ENCODE measurements at regions not wholly inside any gene's neighbourhood (a gene's known extent, or its start where the extent isn't known, plus 50 kb on each side); places are given as distances from the start of the nearest gene placed in this dataset.
A peak's percentile ranks its signal among the peaks of the same experiment; 100 is the strongest.

GRCh38 chr6:90860822-90861601 lies 274.1 kb upstream of the MAP3K7 start:
- Mint-ChIP-seq H3K9me3 (ENCODE audit: unreplicated experiment) (no peaks in the 10 kb centered on the region), H3K4me3 (ENCODE audit: unreplicated experiment) (no peak overlapping the region), H3K4me1 (ENCODE audit: low read depth, unreplicated experiment) (no peaks in the 10 kb centered on the region), H3K27ac (ENCODE audit: unreplicated experiment) (no peak overlapping the region), H3K27me3 (ENCODE audit: unreplicated experiment) (peaks cover 2% of the 10 kb centered on the region), H3K36me3 (ENCODE audit: unreplicated experiment) (no peaks in the 10 kb centered on the region)
- DNase-seq, result no peak
- TF ChIP-seq, protein P1, sequence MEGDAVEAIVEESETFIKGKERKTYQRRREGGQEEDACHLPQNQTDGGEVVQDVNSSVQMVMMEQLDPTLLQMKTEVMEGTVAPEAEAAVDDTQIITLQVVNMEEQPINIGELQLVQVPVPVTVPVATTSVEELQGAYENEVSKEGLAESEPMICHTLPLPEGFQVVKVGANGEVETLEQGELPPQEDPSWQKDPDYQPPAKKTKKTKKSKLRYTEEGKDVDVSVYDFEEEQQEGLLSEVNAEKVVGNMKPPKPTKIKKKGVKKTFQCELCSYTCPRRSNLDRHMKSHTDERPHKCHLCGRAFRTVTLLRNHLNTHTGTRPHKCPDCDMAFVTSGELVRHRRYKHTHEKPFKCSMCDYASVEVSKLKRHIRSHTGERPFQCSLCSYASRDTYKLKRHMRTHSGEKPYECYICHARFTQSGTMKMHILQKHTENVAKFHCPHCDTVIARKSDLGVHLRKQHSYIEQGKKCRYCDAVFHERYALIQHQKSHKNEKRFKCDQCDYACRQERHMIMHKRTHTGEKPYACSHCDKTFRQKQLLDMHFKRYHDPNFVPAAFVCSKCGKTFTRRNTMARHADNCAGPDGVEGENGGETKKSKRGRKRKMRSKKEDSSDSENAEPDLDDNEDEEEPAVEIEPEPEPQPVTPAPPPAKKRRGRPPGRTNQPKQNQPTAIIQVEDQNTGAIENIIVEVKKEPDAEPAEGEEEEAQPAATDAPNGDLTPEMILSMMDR (IDR thresholded peaks at IDR 0.05; ENCODE audit: partially characterized antibody, unreplicated experiment), result no peak

DNA sequence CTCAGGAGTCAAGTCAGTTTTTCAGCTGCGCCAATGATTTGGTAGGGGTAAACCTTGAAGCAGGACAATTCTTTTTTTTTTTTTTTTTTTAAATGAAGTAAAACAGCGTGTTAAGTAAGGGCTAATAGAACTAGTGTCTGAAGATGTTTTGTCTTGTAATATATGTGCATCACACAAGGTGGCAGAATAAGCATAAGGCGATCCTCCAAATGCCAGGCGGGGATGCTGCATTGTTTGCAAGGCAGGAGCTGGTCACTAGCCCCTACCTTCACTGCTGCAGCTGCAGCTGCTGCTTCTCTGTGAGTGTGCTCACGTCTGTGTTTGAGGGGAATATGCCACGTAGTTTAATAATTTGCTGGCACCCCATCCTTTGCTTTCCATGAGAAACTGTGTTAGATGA lies 272.7 kb upstream of the MAP3K7 start:
- DNase-seq, result peak; percentile 23
- Mint-ChIP-seq H3K9me3 (ENCODE audit: unreplicated experiment) (no peaks in the 10 kb centered on the region), H3K4me3 (ENCODE audit: unreplicated experiment) (no peak overlapping the region), H3K27me3 (ENCODE audit: unreplicated experiment) (peaks cover 2% of the 10 kb centered on the region), H3K4me1 (ENCODE audit: low read depth, unreplicated experiment) (no peaks in the 10 kb centered on the region), H3K36me3 (ENCODE audit: unreplicated experiment) (no peaks in the 10 kb centered on the region), H3K27ac (ENCODE audit: unreplicated experiment) (no peak overlapping the region)
- TF ChIP-seq, protein P1 (IDR thresholded peaks at IDR 0.05; ENCODE audit: partially characterized antibody, unreplicated experiment), result no peak

DNA sequence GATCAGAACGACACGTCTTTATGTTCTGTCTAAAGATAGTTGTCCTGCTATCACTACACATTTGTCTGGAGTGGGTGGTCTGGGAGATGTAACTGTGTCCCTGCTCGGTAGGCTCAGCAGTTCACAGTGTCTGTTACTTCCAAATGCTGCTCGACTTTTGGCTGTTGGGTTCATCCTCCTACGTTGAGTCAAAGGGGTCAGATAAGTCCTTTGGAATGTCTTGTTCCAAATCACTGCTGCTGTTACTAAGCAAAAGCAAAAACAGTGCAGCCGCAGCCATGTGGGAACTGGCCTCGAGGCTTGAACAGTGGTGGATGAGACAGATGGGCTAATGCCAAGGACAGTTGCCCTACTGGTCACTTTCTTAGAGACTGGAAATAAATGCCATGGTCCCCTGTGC lies 272.2 kb upstream of the MAP3K7 start:
- Mint-ChIP-seq H3K36me3 (ENCODE audit: unreplicated experiment) (no peaks in the 10 kb centered on the region), H3K9me3 (ENCODE audit: unreplicated experiment) (no peaks in the 10 kb centered on the region), H3K4me3 (ENCODE audit: unreplicated experiment) (no peak overlapping the region), H3K27me3 (ENCODE audit: unreplicated experiment) (peaks cover 2% of the 10 kb centered on the region), H3K27ac (ENCODE audit: unreplicated experiment) (no peak overlapping the region), H3K4me1 (ENCODE audit: low read depth, unreplicated experiment) (no peaks in the 10 kb centered on the region)
- DNase-seq, result no peak
- TF ChIP-seq, protein P1 (IDR thresholded peaks at IDR 0.05; ENCODE audit: partially characterized antibody, unreplicated experiment), result no peak

DNA sequence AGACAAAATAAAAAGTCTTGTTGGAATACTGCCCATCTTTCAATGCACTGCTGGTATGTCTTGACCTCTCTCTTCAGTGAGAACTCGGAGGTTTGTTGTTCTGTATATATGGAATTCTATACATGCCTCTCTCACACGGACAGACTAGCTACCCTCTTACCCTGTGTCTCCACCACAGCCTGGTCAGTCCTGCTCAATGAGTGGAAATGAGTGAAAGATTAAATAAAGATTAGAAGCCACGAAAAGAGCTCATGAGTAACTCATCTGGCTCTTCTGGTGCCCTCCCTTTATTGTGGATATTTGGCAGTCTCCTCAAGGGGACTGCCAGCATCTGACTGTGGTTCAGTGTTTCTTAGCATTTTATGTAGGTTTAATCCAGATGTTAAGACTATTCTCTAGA lies 262.8 kb upstream of the MAP3K7 start:
- TF ChIP-seq, protein P1 (IDR thresholded peaks at IDR 0.05; ENCODE audit: partially characterized antibody, unreplicated experiment), result no peak
- no peaks in the 10 kb centered on the region for H3K36me3 Mint-ChIP-seq (ENCODE audit: unreplicated experiment)
- no peak overlapping the region for H3K4me3 Mint-ChIP-seq (ENCODE audit: unreplicated experiment)
- H3K4me1 Mint-ChIP-seq (ENCODE audit: low read depth, unreplicated experiment), result no peaks in the 10 kb centered on the region
- no peaks in the 10 kb centered on the region for H3K9me3 Mint-ChIP-seq (ENCODE audit: unreplicated experiment)
- no peak for DNase-seq
- peaks cover 3% of the 10 kb centered on the region for H3K27me3 Mint-ChIP-seq (ENCODE audit: unreplicated experiment)
- no peak overlapping the region for H3K27ac Mint-ChIP-seq (ENCODE audit: unreplicated experiment)

- TF ChIP-seq, protein P1 (IDR thresholded peaks at IDR 0.05; ENCODE audit: partially characterized antibody, unreplicated experiment), result no peak
- Mint-ChIP-seq H3K27ac (ENCODE audit: unreplicated experiment) (no peak overlapping the region), H3K9me3 (ENCODE audit: unreplicated experiment) (peaks cover 2% of the 10 kb centered on the region), H3K27me3 (ENCODE audit: unreplicated experiment) (peaks cover 3% of the 10 kb centered on the region), H3K4me1 (ENCODE audit: low read depth, unreplicated experiment) (no peaks in the 10 kb centered on the region), H3K36me3 (ENCODE audit: unreplicated experiment) (no peaks in the 10 kb centered on the region), H3K4me3 (ENCODE audit: unreplicated experiment) (no peak overlapping the region)
- DNase-seq, result no peak
These were observed 260.0 kb upstream of the MAP3K7 start for GRCh38 chr6:90846824-90847223.

All from glutamatergic neuron (in vitro differentiated cells).